HFFc6 (cell line): ENCODE measurements at regions not wholly inside any gene's neighbourhood (a gene's known extent, or its start where the extent isn't known, plus 50 kb on each side); places are given as distances from the start of the nearest gene placed in this dataset.
"Not testable (repeated sequence)": the region's sequence is repeated elsewhere in the genome, so short reads cannot be mapped to it uniquely, and the experiment has no call there.

Experiments
- DNase-seq: peaks from one replicate; pipeline ENCODE4 v3.0.0-alpha.2; 2018
- H3K27ac Mint-ChIP-seq: 2 replicates; pipeline ENCODE4 v1.8.0; 2020; ENCODE audit warnings: mild to moderate bottlenecking, mixed read lengths
- H3K27me3 Mint-ChIP-seq: 2 replicates; pipeline ENCODE4 v1.8.0; 2021; ENCODE audit warnings: mild to moderate bottlenecking, moderate library complexity, mixed read lengths; ENCODE audit not compliant: insufficient read depth
- H3K36me3 Mint-ChIP-seq: 2 replicates; pipeline ENCODE4 v1.8.0; 2021; ENCODE audit warnings: low read depth, mixed read lengths
- H3K4me1 Mint-ChIP-seq: 2 replicates; pipeline ENCODE4 v1.8.0; 2020; ENCODE audit warnings: low read depth, mixed read lengths
- H3K4me3 Mint-ChIP-seq: 2 replicates; pipeline ENCODE4 v1.8.0; 2020; ENCODE audit warnings: mild to moderate bottlenecking, moderate library complexity, mixed read lengths
- H3K9me3 Mint-ChIP-seq: 2 replicates; pipeline ENCODE4 v1.8.0; 2020; ENCODE audit warnings: mild to moderate bottlenecking, mixed read lengths
- TF ChIP-seq, protein P1 (sequence below): fragments of 200-600 bp; sonication (generic); IDR thresholded peaks from 2 replicates; pipeline ENCODE4 v1.5.0; 2021; ENCODE audit warnings: antibody characterized with exemption, mild to moderate bottlenecking

- Mint-ChIP-seq H3K4me3 (no peak overlapping the region), H3K4me1 (peaks cover 18% of the 10 kb centered on the region), H3K9me3 (no peaks in the 10 kb centered on the region), H3K36me3 (0 out of 2 replicates have a peak, but pooled peaks cover 2% of the 10 kb centered on the region), H3K27ac (no peak overlapping the region), H3K27me3 (no peaks in the 10 kb centered on the region)
- DNase-seq, result no peak
- TF ChIP-seq, protein P1, sequence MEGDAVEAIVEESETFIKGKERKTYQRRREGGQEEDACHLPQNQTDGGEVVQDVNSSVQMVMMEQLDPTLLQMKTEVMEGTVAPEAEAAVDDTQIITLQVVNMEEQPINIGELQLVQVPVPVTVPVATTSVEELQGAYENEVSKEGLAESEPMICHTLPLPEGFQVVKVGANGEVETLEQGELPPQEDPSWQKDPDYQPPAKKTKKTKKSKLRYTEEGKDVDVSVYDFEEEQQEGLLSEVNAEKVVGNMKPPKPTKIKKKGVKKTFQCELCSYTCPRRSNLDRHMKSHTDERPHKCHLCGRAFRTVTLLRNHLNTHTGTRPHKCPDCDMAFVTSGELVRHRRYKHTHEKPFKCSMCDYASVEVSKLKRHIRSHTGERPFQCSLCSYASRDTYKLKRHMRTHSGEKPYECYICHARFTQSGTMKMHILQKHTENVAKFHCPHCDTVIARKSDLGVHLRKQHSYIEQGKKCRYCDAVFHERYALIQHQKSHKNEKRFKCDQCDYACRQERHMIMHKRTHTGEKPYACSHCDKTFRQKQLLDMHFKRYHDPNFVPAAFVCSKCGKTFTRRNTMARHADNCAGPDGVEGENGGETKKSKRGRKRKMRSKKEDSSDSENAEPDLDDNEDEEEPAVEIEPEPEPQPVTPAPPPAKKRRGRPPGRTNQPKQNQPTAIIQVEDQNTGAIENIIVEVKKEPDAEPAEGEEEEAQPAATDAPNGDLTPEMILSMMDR, result no peak
Observed at GRCh38 chr2:138249207-138249606, 252.4 kb upstream of the SPOPL start.

DNA sequence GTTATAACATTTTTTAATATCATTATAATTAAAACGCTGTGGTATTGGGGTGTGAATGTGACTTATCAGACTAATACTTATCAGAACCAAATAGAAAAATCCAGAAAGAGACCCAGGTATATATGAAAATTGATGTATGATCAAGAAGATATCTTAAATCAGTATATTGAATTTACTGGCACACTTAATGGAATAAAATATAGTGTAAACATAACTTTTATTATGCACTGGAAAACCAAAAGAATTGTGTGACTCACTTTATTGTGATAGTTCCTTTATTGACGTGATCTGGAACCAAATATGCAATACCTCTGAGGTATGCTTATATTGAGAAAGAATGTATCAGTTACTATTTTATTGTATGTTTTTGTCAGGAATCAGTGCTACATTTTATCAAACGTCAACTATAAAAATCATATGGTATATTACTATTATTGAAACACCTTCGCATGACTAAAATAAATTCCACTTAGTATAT lies 250.7 kb upstream of the SPOPL start:
- H3K36me3 Mint-ChIP-seq, H3K27me3 Mint-ChIP-seq, H3K27ac Mint-ChIP-seq, H3K4me3 Mint-ChIP-seq, H3K9me3 Mint-ChIP-seq, H3K4me1 Mint-ChIP-seq, DNase-seq: not testable (repeated sequence)

DNA sequence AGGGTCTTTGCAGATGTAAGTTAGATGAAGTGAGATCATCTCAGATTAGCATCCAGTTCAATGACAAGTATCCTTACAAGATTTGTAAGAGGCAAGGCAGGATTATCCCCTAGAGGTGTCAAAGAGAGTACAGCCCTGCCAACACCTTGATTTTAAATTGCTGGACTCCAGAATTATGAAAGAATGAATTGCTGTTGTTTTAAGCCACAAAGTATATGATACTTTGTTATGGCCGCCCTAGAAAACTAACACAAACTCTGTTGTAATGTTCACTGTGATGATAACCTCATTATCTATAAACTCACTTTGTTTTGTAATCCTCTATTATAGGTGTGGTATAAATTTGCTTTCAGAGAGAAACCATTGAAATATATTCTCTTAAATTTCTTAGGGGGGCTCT lies 249.0 kb upstream of the SPOPL start:
- H3K27me3 Mint-ChIP-seq, result no peaks in the 10 kb centered on the region; the same call in 1 of the 2 replicates
- DNase-seq, result no peak
- H3K4me3 Mint-ChIP-seq, result no peak overlapping the region
- no peak overlapping the region for H3K27ac Mint-ChIP-seq
- no peaks in the 10 kb centered on the region for H3K9me3 Mint-ChIP-seq
- H3K36me3 Mint-ChIP-seq, result 0 out of 2 replicates have a peak, but pooled peaks cover 4% of the 10 kb centered on the region
- H3K4me1 Mint-ChIP-seq, result no peaks in the 10 kb centered on the region
- TF ChIP-seq, protein P1, result no peak

- TF ChIP-seq, protein P1, result no peak
- Mint-ChIP-seq H3K9me3 (0 out of 2 replicates have a peak, but pooled peaks cover under 1% of the 10 kb centered on the region), H3K27ac (no peak overlapping the region), H3K4me3 (no peak overlapping the region), H3K36me3 (0 out of 2 replicates have a peak, but pooled peaks cover 4% of the 10 kb centered on the region), H3K4me1 (no peaks in the 10 kb centered on the region), H3K27me3 (no peaks in the 10 kb centered on the region; the same call in none of the 2 replicates)
- no peak for DNase-seq
Observed at GRCh38 chr2:138255670-138256069, 245.9 kb upstream of the SPOPL start.

- no peaks in the 10 kb centered on the region; the same call in 1 of the 2 replicates for H3K27me3 Mint-ChIP-seq
- H3K4me1 Mint-ChIP-seq, result peaks cover 42% of the 10 kb centered on the region
- H3K36me3 Mint-ChIP-seq, result peaks cover 6% of the 10 kb centered on the region; the same call in 1 of the 2 replicates
- H3K27ac Mint-ChIP-seq, result peak overlapping the region; percentile 58
- H3K9me3 Mint-ChIP-seq, result peaks cover 7% of the 10 kb centered on the region
- TF ChIP-seq, protein P1, result no peak
- DNase-seq, result peak; percentile 66
- H3K4me3 Mint-ChIP-seq, result peak overlapping the region; percentile 24; the same call in 1 of the 2 replicates
Observed at GRCh38 chr2:138267161-138267901, 234.2 kb upstream of the SPOPL start.

DNA sequence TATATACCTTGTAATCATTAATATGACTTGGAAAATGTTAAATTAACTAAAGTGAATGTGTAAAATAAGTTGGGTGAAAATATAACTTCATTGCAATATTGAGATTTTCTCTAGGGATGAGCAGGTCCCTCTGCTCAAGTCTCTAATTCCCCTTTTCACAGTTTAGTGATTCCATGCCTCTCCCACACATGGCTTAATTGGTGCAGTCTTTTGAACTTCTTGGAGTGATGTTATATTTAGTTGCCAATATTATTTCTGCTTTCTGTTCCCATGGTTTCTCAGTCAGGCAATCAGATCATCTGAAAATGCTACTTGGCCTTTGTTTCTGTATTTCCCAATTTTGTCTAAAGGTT lies 233.7 kb upstream of the SPOPL start:
- peak overlapping the region; percentile 58 for H3K27ac Mint-ChIP-seq
- peaks cover 2% of the 10 kb centered on the region for H3K9me3 Mint-ChIP-seq
- H3K36me3 Mint-ChIP-seq, result peaks cover 1% of the 10 kb centered on the region; the same call in 1 of the 2 replicates
- no peaks in the 10 kb centered on the region; the same call in 1 of the 2 replicates for H3K27me3 Mint-ChIP-seq
- H3K4me3 Mint-ChIP-seq, result peak overlapping the region; percentile 24
- no peak for DNase-seq
- peaks cover 47% of the 10 kb centered on the region for H3K4me1 Mint-ChIP-seq
- TF ChIP-seq, protein P1, result no peak
